Lung (tissue), 11 donors: ENCODE measurements at regions not wholly inside any gene's neighbourhood (a gene's known extent, or its start where the extent isn't known, plus 50 kb on each side); places are given as distances from the start of the nearest gene placed in this dataset.
"Not testable (repeated sequence)": the region's sequence is repeated elsewhere in the genome, so short reads cannot be mapped to it uniquely, and the experiment has no call there.

ENCODE experiments used
- ATAC-seq: fragments of 200-7000 bp; cut with Tn5 transposase; one replicate; pipeline ENCODE4 v1.9.1; 2020; ENCODE audit warnings: moderate number of reproducible peaks; ENCODE audit not compliant: insufficient read depth, low FRiP score
- DNase-seq, 3 donors: peaks; one replicate each; pipeline ENCODE4 v3.0.0-alpha.2; 2013 to 2017
- H3K27ac ChIP-seq, 2 donors: one replicate each; pipeline ENCODE4 v1.5.1; 2013; ENCODE audit warnings: mild to moderate bottlenecking in 2 of 2, moderate library complexity in 2 of 2, control low read depth in 1 of 2, inconsistent platforms in 1 of 2, low read depth in 1 of 2, low read length in 1 of 2
- H3K27me3 ChIP-seq, 3 donors: one replicate each; pipeline ENCODE4 v1.5.1; 2013; ENCODE audit warnings: low read length in 2 of 3; ENCODE audit not compliant: control insufficient read depth in 3 of 3, insufficient read depth in 3 of 3
- H3K36me3 ChIP-seq, 4 donors: one replicate each; pipeline ENCODE4 v1.5.1; 2013; ENCODE audit warnings: low read length in 4 of 4, mild to moderate bottlenecking in 1 of 4, moderate library complexity in 1 of 4; ENCODE audit not compliant: control insufficient read depth in 4 of 4, insufficient read depth in 4 of 4
- H3K4me1 ChIP-seq, 5 donors: one replicate each; pipeline ENCODE4 v1.5.1; 2013; ENCODE audit warnings: low read length in 5 of 5, mild to moderate bottlenecking in 2 of 5, moderate library complexity in 1 of 5; ENCODE audit not compliant: control insufficient read depth in 5 of 5, insufficient read depth in 5 of 5
- H3K4me3 ChIP-seq: one replicate; pipeline ENCODE4 v1.5.1; 2013; ENCODE audit warnings: mild to moderate bottlenecking, control low read depth, moderate library complexity
- H3K9ac ChIP-seq, 2 donors: one replicate each; pipeline ENCODE4 v1.5.1; 2013; ENCODE audit warnings: low read length in 2 of 2, control low read depth in 1 of 2; ENCODE audit not compliant: insufficient read depth in 1 of 2
- H3K9me3 ChIP-seq, 4 donors: one replicate each; pipeline ENCODE4 v1.5.1; 2013; ENCODE audit warnings: low read length in 3 of 4, mild to moderate bottlenecking in 1 of 4, moderate library complexity in 1 of 4; ENCODE audit not compliant: control insufficient read depth in 4 of 4, insufficient read depth in 3 of 4
- CTCF ChIP-seq: IDR thresholded peaks from 2 replicates; pipeline ENCODE4 v1.5.1; 2012; ENCODE audit warnings: mild to moderate bottlenecking; ENCODE audit errors: control extremely low read depth, extremely low read depth
- WGBS, 2 donors: extraction: QIAGEN DNeasy Blood & Tissue Kit; methylation state at CpG; one replicate each; pipeline ENCODE4 v1.1.7; 2013; 5-methylcytosine and 5-hydroxymethylcytosine counted together
- donor health status: control.
- donor health status: control.
- donor health status: Bipolar disorder and iron deficiency.
- donor health status: healthy.
- donor health status: DM: yes; HTN: yes; CAD: no.

DNA sequence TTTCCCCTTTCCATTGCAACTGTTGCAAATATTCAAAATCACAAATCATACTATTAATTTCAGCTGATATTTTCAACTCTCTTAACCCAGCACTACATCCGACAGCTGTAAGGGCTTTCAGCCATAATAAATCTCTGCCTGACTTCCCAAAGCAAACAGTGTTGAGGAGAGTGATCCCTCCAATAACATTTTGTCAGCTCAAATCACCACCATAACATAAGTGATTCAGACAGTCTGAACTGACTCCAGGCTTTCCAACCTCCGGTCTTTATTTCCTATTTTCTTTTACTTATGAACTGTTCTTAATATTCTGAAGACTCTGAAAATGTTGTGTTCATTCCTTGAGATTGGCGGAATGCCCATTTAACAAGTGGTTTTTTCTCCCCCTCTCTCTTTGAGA is 1085.9 kb downstream of the GATA3 start:
- 37 to 61% methylated on average over 3 of the region's 3 CpGs for WGBS, 2 donors
- Histone ChIP-seq H3K4me1 (no peaks in the 10 kb centered on the region), H3K4me3 (no peak overlapping the region), H3K27ac (no peak overlapping the region), H3K36me3 (no peaks in the 10 kb centered on the region), H3K9me3 (no peaks in the 10 kb centered on the region), H3K27me3 (no peaks in the 10 kb centered on the region), H3K9ac (no peak overlapping the region)
- peak in 2 of 3 donors; percentile 9 to 18 for DNase-seq
- TF ChIP-seq CTCF: no peak
- no peak for ATAC-seq

- ATAC-seq (no peak), DNase-seq (peak in 1 of 3 donors; percentile 17)
- no peaks in the 10 kb centered on the region for H3K9me3 ChIP-seq
- no peak for TF ChIP-seq CTCF
- H3K9ac ChIP-seq: no peak overlapping the region
- 74 to 86% methylated on average over 6 of the region's 6 CpGs for whole genome bisulfite sequencing, 2 donors
- H3K27me3 ChIP-seq: peaks cover 0 to 2% (median 0%) of the 10 kb centered on the region in 3 donors
- no peaks in the 10 kb centered on the region for H3K36me3 ChIP-seq
- H3K4me1 ChIP-seq: no peaks in the 10 kb centered on the region
- no peak overlapping the region for H3K27ac ChIP-seq
- H3K4me3 ChIP-seq: no peak overlapping the region
Observed at GRCh38 chr10:9147475-9147874, 1093.0 kb downstream of the GATA3 start.

GRCh38 chr10:9149134-9149533 is 1094.6 kb downstream of the GATA3 start:
- H3K9me3 ChIP-seq: no peaks in the 10 kb centered on the region
- H3K36me3 ChIP-seq: no peaks in the 10 kb centered on the region
- no peaks in the 10 kb centered on the region for H3K4me1 ChIP-seq
- DNase-seq (no peak), ATAC-seq (no peak)
- no peak for TF ChIP-seq CTCF
- H3K27me3 ChIP-seq: peaks cover 0 to 2% (median 0%) of the 10 kb centered on the region in 3 donors
- no peak overlapping the region for H3K9ac ChIP-seq
- no peak overlapping the region for H3K27ac ChIP-seq
- no peak overlapping the region for H3K4me3 ChIP-seq

DNA sequence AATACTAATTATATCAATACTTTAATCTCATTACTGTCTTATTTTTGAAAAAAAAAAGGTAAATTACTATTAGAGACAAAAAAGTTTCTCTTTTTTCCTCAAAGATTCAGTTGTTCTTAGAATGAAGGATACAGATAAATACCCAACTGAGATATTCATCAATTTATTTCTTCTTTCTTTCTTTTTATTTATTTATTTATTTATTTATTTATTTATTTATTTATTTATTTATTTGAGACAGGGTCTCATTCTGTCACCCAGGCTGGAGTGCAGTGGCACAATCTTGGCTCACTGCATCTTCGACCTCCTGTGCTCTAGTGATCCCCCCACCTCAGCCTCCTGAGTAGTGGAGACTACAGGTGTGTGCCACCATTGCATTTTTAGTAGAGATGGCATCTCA is 1098.6 kb downstream of the GATA3 start:
- 84 to 86% methylated on average over 1 of the region's 1 CpG for WGBS, 2 donors
- not testable (repeated sequence) for ATAC-seq, H3K27me3 ChIP-seq

More for the DNA sequence above, 1098.6 kb downstream of the GATA3 start:
- DNase-seq, H3K9ac ChIP-seq, H3K27ac ChIP-seq, H3K9me3 ChIP-seq, H3K4me3 ChIP-seq, H3K36me3 ChIP-seq, H3K4me1 ChIP-seq: not testable (repeated sequence)
